HS-5 (cell line): ENCODE measurements at regions not wholly inside any gene's neighbourhood (a gene's known extent, or its start where the extent isn't known, plus 50 kb on each side); places are given as distances from the start of the nearest gene placed in this dataset.
A peak's percentile ranks its signal among the peaks of the same experiment; 100 is the strongest.
"Not testable (repeated sequence)": the region's sequence is repeated elsewhere in the genome, so short reads cannot be mapped to it uniquely, and the experiment has no call there.

Experiments
- DNase-seq: peaks from one replicate; pipeline ENCODE4 v3.0.0-alpha.2; 2012; ENCODE audit warnings: low read depth

GRCh38 chrX:140447150-140447549 is 57.7 kb downstream of the SOX3 start:
- DNase-seq: no peak

GRCh38 chrX:140440876-140441275 is 64.0 kb downstream of the SOX3 start:
- no peak for DNase-seq

- no peak for DNase-seq
Observed at GRCh38 chrX:140439476-140439875, 65.4 kb downstream of the SOX3 start.

- DNase-seq: no peak
Observed at GRCh38 chrX:140434347-140434746, 70.5 kb downstream of the SOX3 start.

- no peak for DNase-seq
Observed at GRCh38 chrX:140433582-140433981, 71.3 kb downstream of the SOX3 start.

GRCh38 chrX:140432346-140433175 is 72.3 kb downstream of the SOX3 start:
- peak; percentile 9 for DNase-seq

GRCh38 chrX:140431521-140431920 is 73.3 kb downstream of the SOX3 start:
- DNase-seq: peak; percentile 46

- DNase-seq: no peak
Observed at GRCh38 chrX:140425712-140426395, 79.0 kb downstream of the SOX3 start.

- DNase-seq: no peak
Observed at GRCh38 chrX:140422501-140422900, 82.4 kb downstream of the SOX3 start.

GRCh38 chrX:140402131-140402530 is 102.7 kb downstream of the SOX3 start:
- DNase-seq: not testable (repeated sequence)

GRCh38 chrX:140396326-140396725 is 108.5 kb downstream of the SOX3 start:
- not testable (repeated sequence) for DNase-seq

- no peak for DNase-seq
Observed at GRCh38 chrX:140393507-140393906, 111.4 kb downstream of the SOX3 start.

GRCh38 chrX:140391313-140391712 is 113.6 kb downstream of the SOX3 start:
- DNase-seq: no peak

GRCh38 chrX:140389331-140389730 is 115.5 kb downstream of the SOX3 start:
- no peak for DNase-seq

GRCh38 chrX:140362861-140363260 is 142.0 kb downstream of the SOX3 start:
- DNase-seq: no peak

GRCh38 chrX:140360924-140361323 is 143.9 kb downstream of the SOX3 start:
- no peak for DNase-seq

GRCh38 chrX:140360284-140360683 is 144.6 kb downstream of the SOX3 start:
- no peak for DNase-seq

- DNase-seq: no peak
Observed at GRCh38 chrX:140355922-140356321, 148.9 kb downstream of the SOX3 start.

GRCh38 chrX:140355429-140355828 is 149.4 kb downstream of the SOX3 start:
- no peak for DNase-seq

GRCh38 chrX:140354431-140355120 is 150.3 kb downstream of the SOX3 start:
- DNase-seq: no peak

- DNase-seq: no peak
Observed at GRCh38 chrX:140346729-140347128, 158.1 kb downstream of the SOX3 start.

- no peak for DNase-seq
Observed at GRCh38 chrX:140343226-140343868, 161.5 kb downstream of the SOX3 start.
